Astrocyte (in vitro differentiated cells and primary cell): ENCODE measurements at regions not wholly inside any gene's neighbourhood (a gene's known extent, or its start where the extent isn't known, plus 50 kb on each side); places are given as distances from the start of the nearest gene placed in this dataset.

Source experiments
- EZH2 ChIP-seq: IDR thresholded peaks from 2 replicates; pipeline ENCODE4 v1.6.1; 2012; ENCODE audit warnings: mild to moderate bottlenecking, low read length, inconsistent platforms; ENCODE audit not compliant: insufficient read depth
- TF ChIP-seq, protein P1 (sequence below): IDR thresholded peaks from 2 replicates; pipeline ENCODE4 v1.5.1; 2011; ENCODE audit warnings: low read depth, mild to moderate bottlenecking, inconsistent platforms, low read length, moderate library complexity; ENCODE audit not compliant: insufficient read depth

DNA sequence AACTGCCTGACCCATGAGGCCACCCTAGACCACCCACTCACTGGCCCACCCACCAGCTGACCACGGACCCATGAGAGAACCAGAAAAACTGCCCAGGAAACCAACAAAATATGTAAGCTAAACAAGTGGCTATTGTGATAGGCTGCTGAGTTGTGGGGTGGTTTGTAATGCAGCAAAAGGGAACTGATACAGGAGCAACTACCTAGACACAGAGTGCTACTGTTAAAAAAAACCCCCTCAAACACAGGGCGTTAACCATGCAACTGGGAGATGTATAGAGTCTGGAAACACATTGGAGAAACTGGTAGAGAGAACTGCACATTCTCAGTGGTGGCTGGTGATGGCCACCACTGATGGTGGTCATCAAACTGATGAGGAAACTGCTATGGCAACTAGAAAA, 206.3 kb upstream of the GYPC start:
- no peak for TF ChIP-seq EZH2
- TF ChIP-seq, protein P1, sequence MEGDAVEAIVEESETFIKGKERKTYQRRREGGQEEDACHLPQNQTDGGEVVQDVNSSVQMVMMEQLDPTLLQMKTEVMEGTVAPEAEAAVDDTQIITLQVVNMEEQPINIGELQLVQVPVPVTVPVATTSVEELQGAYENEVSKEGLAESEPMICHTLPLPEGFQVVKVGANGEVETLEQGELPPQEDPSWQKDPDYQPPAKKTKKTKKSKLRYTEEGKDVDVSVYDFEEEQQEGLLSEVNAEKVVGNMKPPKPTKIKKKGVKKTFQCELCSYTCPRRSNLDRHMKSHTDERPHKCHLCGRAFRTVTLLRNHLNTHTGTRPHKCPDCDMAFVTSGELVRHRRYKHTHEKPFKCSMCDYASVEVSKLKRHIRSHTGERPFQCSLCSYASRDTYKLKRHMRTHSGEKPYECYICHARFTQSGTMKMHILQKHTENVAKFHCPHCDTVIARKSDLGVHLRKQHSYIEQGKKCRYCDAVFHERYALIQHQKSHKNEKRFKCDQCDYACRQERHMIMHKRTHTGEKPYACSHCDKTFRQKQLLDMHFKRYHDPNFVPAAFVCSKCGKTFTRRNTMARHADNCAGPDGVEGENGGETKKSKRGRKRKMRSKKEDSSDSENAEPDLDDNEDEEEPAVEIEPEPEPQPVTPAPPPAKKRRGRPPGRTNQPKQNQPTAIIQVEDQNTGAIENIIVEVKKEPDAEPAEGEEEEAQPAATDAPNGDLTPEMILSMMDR: no peak
